ENCODE measurements at regions not wholly inside any gene's neighbourhood (a gene's known extent, or its start where the extent isn't known, plus 50 kb on each side); places are given as distances from the start of the nearest gene placed in this dataset.

DNA sequence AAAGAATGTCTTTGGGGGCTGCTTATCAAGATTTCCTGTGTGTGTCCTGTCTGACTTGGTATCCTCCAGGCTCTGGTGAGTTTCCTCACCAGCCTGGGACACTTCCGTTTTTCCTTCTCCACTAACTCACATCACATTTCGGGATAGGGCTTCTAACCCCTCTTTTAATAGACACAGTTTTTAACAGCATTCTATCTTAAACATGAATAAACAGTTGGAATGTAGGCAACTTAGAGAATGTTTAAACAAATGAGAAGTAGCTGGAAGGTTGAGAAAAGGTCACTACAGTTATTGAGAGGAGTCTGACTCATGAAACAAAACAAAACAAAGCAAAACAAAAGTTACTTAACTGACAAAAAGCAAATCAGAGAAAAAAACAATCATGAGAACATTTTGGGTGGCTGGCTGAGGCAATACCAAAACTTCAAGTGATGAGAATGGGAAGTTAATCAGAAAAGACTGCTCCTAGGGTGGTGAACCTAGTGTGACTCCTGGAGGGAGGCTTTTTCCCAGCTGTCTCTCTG lies 64.7 kb upstream of the CTSC start:
- Histone ChIP-seq H3K27ac (no peak overlapping the region), H3K9ac (ENCODE audit: low read depth in 2 of 2, low read length in 2 of 2) (no peak overlapping the region), H3K27me3 (no peaks in the 10 kb centered on the region), H3K36me3 (no peaks in the 10 kb centered on the region), H3K4me3 (no peak overlapping the region), H3K4me1 (no peaks in the 10 kb centered on the region), H3K9me3 (no peaks in the 10 kb centered on the region)
- DNase-seq = no peak
- TF ChIP-seq, protein P1, sequence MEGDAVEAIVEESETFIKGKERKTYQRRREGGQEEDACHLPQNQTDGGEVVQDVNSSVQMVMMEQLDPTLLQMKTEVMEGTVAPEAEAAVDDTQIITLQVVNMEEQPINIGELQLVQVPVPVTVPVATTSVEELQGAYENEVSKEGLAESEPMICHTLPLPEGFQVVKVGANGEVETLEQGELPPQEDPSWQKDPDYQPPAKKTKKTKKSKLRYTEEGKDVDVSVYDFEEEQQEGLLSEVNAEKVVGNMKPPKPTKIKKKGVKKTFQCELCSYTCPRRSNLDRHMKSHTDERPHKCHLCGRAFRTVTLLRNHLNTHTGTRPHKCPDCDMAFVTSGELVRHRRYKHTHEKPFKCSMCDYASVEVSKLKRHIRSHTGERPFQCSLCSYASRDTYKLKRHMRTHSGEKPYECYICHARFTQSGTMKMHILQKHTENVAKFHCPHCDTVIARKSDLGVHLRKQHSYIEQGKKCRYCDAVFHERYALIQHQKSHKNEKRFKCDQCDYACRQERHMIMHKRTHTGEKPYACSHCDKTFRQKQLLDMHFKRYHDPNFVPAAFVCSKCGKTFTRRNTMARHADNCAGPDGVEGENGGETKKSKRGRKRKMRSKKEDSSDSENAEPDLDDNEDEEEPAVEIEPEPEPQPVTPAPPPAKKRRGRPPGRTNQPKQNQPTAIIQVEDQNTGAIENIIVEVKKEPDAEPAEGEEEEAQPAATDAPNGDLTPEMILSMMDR (IDR thresholded peaks at IDR 0.05) = no peak
- intact Hi-C loops (cut with DNase I) = no loop called here

DNA sequence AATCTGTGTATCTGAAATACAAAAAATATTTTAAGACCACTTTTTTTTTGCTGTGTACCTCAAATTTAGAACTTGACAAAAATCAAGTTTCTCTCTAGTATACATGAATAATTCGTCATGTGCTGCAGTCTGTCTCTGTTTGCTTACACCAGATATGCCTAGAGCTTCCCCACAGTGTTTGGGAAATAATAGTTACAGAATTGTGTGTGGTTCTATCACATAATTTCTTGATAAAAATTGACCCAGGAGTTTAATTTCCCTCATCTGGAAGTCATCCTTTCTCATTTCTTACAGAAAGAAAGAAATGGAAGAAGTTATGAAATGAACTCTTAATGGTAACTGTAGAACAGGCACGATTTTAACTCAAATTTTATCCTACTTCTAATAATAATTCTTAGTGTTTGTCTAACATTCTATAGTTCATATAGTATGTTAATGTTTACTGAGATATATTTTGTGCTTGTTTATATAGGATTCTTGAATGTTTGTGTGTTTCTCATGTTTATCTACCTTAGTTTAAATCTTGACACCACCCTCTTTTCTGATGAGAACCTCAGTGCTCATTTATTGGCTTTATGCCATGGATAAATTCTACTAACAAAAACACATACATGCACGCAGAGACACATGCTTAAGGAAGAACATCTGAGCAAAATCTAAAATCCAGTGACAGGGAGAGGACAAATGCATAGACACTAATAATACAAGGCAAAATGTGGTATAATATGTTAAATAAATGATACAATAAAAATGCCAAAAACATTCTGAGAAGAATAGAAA lies 61.4 kb upstream of the CTSC start:
- no peak overlapping the region for H3K9ac ChIP-seq (ENCODE audit: low read depth in 2 of 2, low read length in 2 of 2)
- intact Hi-C loops (cut with DNase I) = no loop called here
- no peaks in the 10 kb centered on the region for H3K4me1 ChIP-seq
- no peak overlapping the region for H3K4me3 ChIP-seq
- H3K36me3 ChIP-seq = no peaks in the 10 kb centered on the region
- H3K9me3 ChIP-seq = no peaks in the 10 kb centered on the region
- H3K27me3 ChIP-seq = no peaks in the 10 kb centered on the region
- H3K27ac ChIP-seq = no peak overlapping the region
- DNase-seq = no peak
- TF ChIP-seq, protein P1 (IDR thresholded peaks at IDR 0.05) = no peak

DNA sequence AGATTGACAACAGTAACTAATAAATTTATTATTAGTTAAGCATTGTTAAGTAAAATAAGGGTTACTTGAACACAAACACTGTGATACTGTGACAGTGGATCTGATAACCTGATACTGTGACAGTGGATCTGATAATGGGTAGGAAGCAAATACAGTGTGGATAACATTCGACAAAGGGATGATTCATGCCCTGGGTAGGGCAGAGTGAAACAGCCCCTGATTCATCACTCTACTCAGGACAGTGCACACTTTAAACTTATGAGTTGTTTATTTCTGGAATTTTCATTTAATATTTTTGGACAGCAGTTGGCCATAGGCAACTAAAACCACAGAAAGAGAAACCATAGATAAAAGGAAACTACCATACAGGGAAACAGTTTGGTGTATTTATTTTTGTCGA lies 60.8 kb upstream of the CTSC start:
- no peaks in the 10 kb centered on the region for H3K4me1 ChIP-seq
- no peaks in the 10 kb centered on the region for H3K27me3 ChIP-seq
- intact Hi-C loops (cut with DNase I) = no loop called here
- H3K27ac ChIP-seq = no peak overlapping the region
- no peak overlapping the region for H3K9ac ChIP-seq (ENCODE audit: low read depth in 2 of 2, low read length in 2 of 2)
- TF ChIP-seq, protein P1 (IDR thresholded peaks at IDR 0.05) = no peak
- no peak for DNase-seq
- H3K9me3 ChIP-seq = no peaks in the 10 kb centered on the region
- no peak overlapping the region for H3K4me3 ChIP-seq
- H3K36me3 ChIP-seq = no peaks in the 10 kb centered on the region

DNA sequence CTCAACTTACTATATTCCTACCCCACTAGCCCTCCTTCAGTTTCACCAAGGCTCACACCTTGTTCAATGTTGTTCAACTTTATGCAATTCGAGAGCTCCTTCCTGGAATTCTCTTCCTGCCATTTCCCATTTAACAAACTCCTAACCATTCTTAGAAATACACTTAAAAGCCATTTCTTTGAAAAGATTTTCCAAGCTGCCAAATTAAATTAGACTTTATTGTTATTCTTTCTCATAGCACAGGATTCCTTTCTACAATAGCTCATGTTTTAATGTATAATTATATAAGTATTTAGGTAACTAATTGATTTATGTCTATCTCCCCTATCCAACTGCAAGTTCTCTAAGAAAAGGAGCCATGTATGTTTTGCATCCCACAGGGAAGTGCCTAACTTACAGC lies 52.7 kb upstream of the CTSC start:
- no peaks in the 10 kb centered on the region for H3K4me1 ChIP-seq
- no peak for DNase-seq
- H3K27me3 ChIP-seq = no peaks in the 10 kb centered on the region
- H3K9me3 ChIP-seq = no peaks in the 10 kb centered on the region
- intact Hi-C loops (cut with DNase I) = no loop called here
- no peaks in the 10 kb centered on the region for H3K36me3 ChIP-seq
- no peak overlapping the region for H3K4me3 ChIP-seq
- TF ChIP-seq, protein P1 (IDR thresholded peaks at IDR 0.05) = no peak
- no peak overlapping the region for H3K27ac ChIP-seq
- H3K9ac ChIP-seq (ENCODE audit: low read depth in 2 of 2, low read length in 2 of 2) = no peak overlapping the region

DNA sequence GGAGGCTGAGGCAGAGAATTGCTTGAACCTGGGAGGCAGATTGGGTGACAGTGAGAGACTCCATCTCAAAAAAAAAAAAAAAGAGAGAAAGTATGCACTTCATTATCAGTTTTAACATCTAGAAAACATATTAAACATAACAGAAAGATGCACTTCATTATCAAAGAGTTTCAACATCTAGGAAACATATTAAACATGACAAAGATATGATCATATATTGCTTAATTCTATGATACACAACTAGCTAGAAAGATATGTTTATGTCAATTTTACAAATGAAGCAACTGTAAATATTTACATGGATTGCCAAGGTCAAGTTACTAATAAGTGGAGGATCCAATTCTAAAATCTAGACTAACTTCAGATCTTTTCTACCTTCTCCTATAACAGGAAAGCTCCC lies 50.4 kb upstream of the CTSC start:
- no peak overlapping the region for H3K27ac ChIP-seq
- no peak overlapping the region for H3K9ac ChIP-seq (ENCODE audit: low read depth in 2 of 2, low read length in 2 of 2)
- H3K4me1 ChIP-seq = no peaks in the 10 kb centered on the region
- intact Hi-C loops (cut with DNase I) = no loop called here
- TF ChIP-seq, protein P1 (IDR thresholded peaks at IDR 0.05) = no peak
- no peak overlapping the region for H3K4me3 ChIP-seq
- no peaks in the 10 kb centered on the region for H3K27me3 ChIP-seq
- no peaks in the 10 kb centered on the region for H3K9me3 ChIP-seq
- no peaks in the 10 kb centered on the region for H3K36me3 ChIP-seq
- DNase-seq = no peak
